Right atrium auricular region (tissue), 2 donors: ENCODE measurements at regions not wholly inside any gene's neighbourhood (a gene's known extent, or its start where the extent isn't known, plus 50 kb on each side); places are given as distances from the start of the nearest gene placed in this dataset.

ENCODE experiments used
- DNase-seq: peaks from one replicate; pipeline ENCODE4 v3.0.0-alpha.2; 2019; ENCODE audit warnings: low spot score
- H3K27ac ChIP-seq, 2 donors: fragments of 200-600 bp; sonication (generic); 1 replicate in 1 of 2; 2 replicates in 1 of 2; pipeline ENCODE4 v1.5.1; 2016 to 2019
- H3K27me3 ChIP-seq, 2 donors: fragments of 200-600 bp; sonication (generic); one replicate each; pipeline versions ENCODE4 v1.5.1 to v1.6.0; 2017 to 2019
- H3K36me3 ChIP-seq: fragments of 200-600 bp; sonication (generic); one replicate; pipeline ENCODE4 v1.5.1; 2016
- H3K4me1 ChIP-seq, 2 donors: fragments of 200-600 bp; sonication (generic); one replicate each; pipeline versions ENCODE4 v1.5.1 to v1.6.0; 2017 to 2019
- H3K4me3 ChIP-seq, 2 donors: fragments of 200-600 bp; sonication (generic); 1 replicate in 1 of 2; 2 replicates in 1 of 2; pipeline ENCODE4 v1.5.1; 2017 to 2019; ENCODE audit warnings: mild to moderate bottlenecking in 1 of 2, moderate library complexity in 1 of 2
- H3K9me3 ChIP-seq, 2 donors: fragments of 200-600 bp; sonication (generic); one replicate each; pipeline ENCODE4 v1.5.1; 2019
- CTCF ChIP-seq, 2 donors: fragments of 200-600 bp; sonication (generic); IDR thresholded peaks; one replicate each; pipeline ENCODE4 v1.5.1; 2019; ENCODE audit warnings: antibody characterized with exemption in 2 of 2

- Histone ChIP-seq H3K36me3 (no peaks in the 10 kb centered on the region), H3K9me3 (peaks cover 7 to 20% of the 10 kb centered on the region in 2 donors), H3K4me1 (no peaks in the 10 kb centered on the region), H3K27me3 (no peaks in the 10 kb centered on the region), H3K27ac (no peak overlapping the region), H3K4me3 (no peak overlapping the region)
- no peak for DNase-seq
- TF ChIP-seq CTCF (IDR thresholded peaks at IDR 0.05), result no peak
Observed at GRCh38 chr3:153392363-153392762, 230.3 kb downstream of the RAP2B start.

- no peaks in the 10 kb centered on the region for H3K4me1 ChIP-seq
- no peak overlapping the region for H3K27ac ChIP-seq
- TF ChIP-seq CTCF (IDR thresholded peaks at IDR 0.05), result no peak
Observed at GRCh38 chr3:153394017-153394416, 232.0 kb downstream of the RAP2B start.

GRCh38 chr3:153396581-153396980, 234.6 kb downstream of the RAP2B start:
- no peak for TF ChIP-seq CTCF (IDR thresholded peaks at IDR 0.05)
- no peaks in the 10 kb centered on the region for H3K36me3 ChIP-seq
- no peak overlapping the region for H3K27ac ChIP-seq

More at GRCh38 chr3:153394017-153394416, 232.0 kb downstream of the RAP2B start:
- peaks cover 7 to 20% of the 10 kb centered on the region in 2 donors for H3K9me3 ChIP-seq
- H3K4me3 ChIP-seq, result no peak overlapping the region
- H3K36me3 ChIP-seq, result no peaks in the 10 kb centered on the region
- no peak for DNase-seq
- no peaks in the 10 kb centered on the region for H3K27me3 ChIP-seq

GRCh38 chr3:153397794-153398193, 235.8 kb downstream of the RAP2B start:
- no peaks in the 10 kb centered on the region for H3K4me1 ChIP-seq
- no peaks in the 10 kb centered on the region for H3K27me3 ChIP-seq
- no peak overlapping the region for H3K4me3 ChIP-seq
- H3K27ac ChIP-seq, result no peak overlapping the region
- no peak for TF ChIP-seq CTCF (IDR thresholded peaks at IDR 0.05)
- no peaks in the 10 kb centered on the region for H3K36me3 ChIP-seq
- H3K9me3 ChIP-seq, result peaks cover 7 to 13% of the 10 kb centered on the region in 2 donors
- DNase-seq, result no peak

More at GRCh38 chr3:153396581-153396980, 234.6 kb downstream of the RAP2B start:
- Histone ChIP-seq H3K4me1 (no peaks in the 10 kb centered on the region), H3K4me3 (no peak overlapping the region), H3K9me3 (peaks cover 7 to 20% of the 10 kb centered on the region in 2 donors), H3K27me3 (no peaks in the 10 kb centered on the region)
- DNase-seq, result no peak

GRCh38 chr3:153399636-153400035, 237.6 kb downstream of the RAP2B start:
- Histone ChIP-seq H3K27ac (no peak overlapping the region), H3K4me3 (no peak overlapping the region), H3K27me3 (no peaks in the 10 kb centered on the region), H3K9me3 (no peaks in the 10 kb centered on the region), H3K36me3 (no peaks in the 10 kb centered on the region), H3K4me1 (no peaks in the 10 kb centered on the region)
- no peak for TF ChIP-seq CTCF (IDR thresholded peaks at IDR 0.05)
- DNase-seq, result no peak

- TF ChIP-seq CTCF (IDR thresholded peaks at IDR 0.05), result no peak
- H3K27me3 ChIP-seq, result no peaks in the 10 kb centered on the region
- H3K36me3 ChIP-seq, result no peaks in the 10 kb centered on the region
- DNase-seq, result no peak
- no peak overlapping the region for H3K27ac ChIP-seq
- no peaks in the 10 kb centered on the region for H3K4me1 ChIP-seq
- H3K9me3 ChIP-seq, result no peaks in the 10 kb centered on the region
- H3K4me3 ChIP-seq, result no peak overlapping the region
Observed at GRCh38 chr3:153400641-153401040, 238.6 kb downstream of the RAP2B start.
